Upper lobe of right lung (tissue), 1 donor: ENCODE measurements at regions not wholly inside any gene's neighbourhood (a gene's known extent, or its start where the extent isn't known, plus 50 kb on each side); places are given as distances from the start of the nearest gene placed in this dataset.
"Not testable (repeated sequence)": the region's sequence is repeated elsewhere in the genome, so short reads cannot be mapped to it uniquely, and the experiment has no call there.

Source experiments
- ATAC-seq: fragments of 200-7000 bp; cut with Tn5 transposase; one replicate; pipeline ENCODE4 v1.9.1; 2020; ENCODE audit warnings: mild to moderate bottlenecking, moderate library complexity
- DNase-seq: peaks from one replicate; pipeline ENCODE4 v3.0.0-alpha.2; 2020
- H3K27ac ChIP-seq: fragments of 200-600 bp; one replicate; pipeline ENCODE4 v1.8.0; 2022
- H3K27me3 ChIP-seq: fragments of 200-600 bp; one replicate; pipeline ENCODE4 v1.8.0; 2022; ENCODE audit warnings: mild to moderate bottlenecking
- H3K36me3 ChIP-seq: fragments of 200-600 bp; one replicate; pipeline ENCODE4 v1.8.0; 2022
- H3K4me1 ChIP-seq: fragments of 200-600 bp; one replicate; pipeline ENCODE4 v1.8.0; 2022
- H3K4me3 ChIP-seq: fragments of 200-600 bp; one replicate; pipeline ENCODE4 v1.8.0; 2022; ENCODE audit warnings: mild to moderate bottlenecking
- H3K9me3 ChIP-seq: fragments of 200-600 bp; one replicate; pipeline ENCODE4 v1.8.0; 2022
- intact Hi-C: fragments of 100-400 bp; cut with DNase I; formaldehyde crosslinking; loops from one replicate; pipeline ENCODE4 v1.11.0; 2022
- TF ChIP-seq, protein P1 (sequence below): fragments of 200-600 bp; IDR thresholded peaks from one replicate; pipeline ENCODE4 v1.8.0; 2022; ENCODE audit warnings: antibody characterized with exemption
- donor health status: DM: no; HTN: yes; CAD: no; lungs with severe emphysema.

DNA sequence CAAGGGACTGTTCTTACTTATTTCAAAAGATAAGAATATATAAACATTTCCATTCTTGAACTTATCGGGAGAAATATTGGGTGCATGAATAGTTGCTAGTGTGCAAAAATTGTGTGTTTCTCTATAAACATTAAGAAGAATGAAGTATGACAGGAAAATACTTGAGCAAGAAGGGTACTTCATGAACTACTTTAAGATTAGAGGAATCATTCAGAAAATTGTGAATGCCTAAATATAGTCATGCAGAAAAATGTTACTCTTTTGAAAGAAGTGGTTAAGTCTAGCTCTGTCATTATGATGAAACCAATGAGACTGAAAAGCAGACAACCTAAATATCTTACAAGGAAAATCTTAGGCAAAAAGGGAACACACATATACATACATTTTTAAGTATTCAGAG is 207.8 kb upstream of the PCDH18 start:
- TF ChIP-seq, protein P1, sequence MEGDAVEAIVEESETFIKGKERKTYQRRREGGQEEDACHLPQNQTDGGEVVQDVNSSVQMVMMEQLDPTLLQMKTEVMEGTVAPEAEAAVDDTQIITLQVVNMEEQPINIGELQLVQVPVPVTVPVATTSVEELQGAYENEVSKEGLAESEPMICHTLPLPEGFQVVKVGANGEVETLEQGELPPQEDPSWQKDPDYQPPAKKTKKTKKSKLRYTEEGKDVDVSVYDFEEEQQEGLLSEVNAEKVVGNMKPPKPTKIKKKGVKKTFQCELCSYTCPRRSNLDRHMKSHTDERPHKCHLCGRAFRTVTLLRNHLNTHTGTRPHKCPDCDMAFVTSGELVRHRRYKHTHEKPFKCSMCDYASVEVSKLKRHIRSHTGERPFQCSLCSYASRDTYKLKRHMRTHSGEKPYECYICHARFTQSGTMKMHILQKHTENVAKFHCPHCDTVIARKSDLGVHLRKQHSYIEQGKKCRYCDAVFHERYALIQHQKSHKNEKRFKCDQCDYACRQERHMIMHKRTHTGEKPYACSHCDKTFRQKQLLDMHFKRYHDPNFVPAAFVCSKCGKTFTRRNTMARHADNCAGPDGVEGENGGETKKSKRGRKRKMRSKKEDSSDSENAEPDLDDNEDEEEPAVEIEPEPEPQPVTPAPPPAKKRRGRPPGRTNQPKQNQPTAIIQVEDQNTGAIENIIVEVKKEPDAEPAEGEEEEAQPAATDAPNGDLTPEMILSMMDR = no peak
- H3K4me1 ChIP-seq = no peaks in the 10 kb centered on the region
- H3K4me3 ChIP-seq = no peak overlapping the region
- H3K27ac ChIP-seq = no peak overlapping the region
- intact Hi-C loops = no loop called here
- H3K27me3 ChIP-seq = no peaks in the 10 kb centered on the region
- DNase-seq (no peak), ATAC-seq (no peak)
- H3K9me3 ChIP-seq = no peaks in the 10 kb centered on the region
- H3K36me3 ChIP-seq = no peaks in the 10 kb centered on the region

DNA sequence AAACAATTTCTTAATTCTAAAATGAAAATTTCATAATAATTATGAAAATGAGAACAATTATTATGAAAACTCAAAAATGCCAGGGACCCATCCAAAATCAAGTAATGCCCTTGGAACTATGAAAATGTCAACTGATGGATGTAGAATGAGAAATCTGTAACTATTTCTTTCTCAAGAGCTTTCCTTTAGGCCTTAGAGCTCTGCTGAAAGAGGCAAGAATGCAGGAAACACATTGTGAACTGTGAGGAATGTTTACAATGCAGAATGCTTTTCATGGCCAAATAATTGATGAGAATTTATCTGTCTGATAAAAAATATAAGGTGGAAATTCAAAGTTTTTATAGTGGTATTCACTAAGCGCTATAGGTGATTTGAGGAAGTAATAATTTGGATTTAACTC is 207.1 kb upstream of the PCDH18 start:
- DNase-seq (no peak), ATAC-seq (no peak)
- no peak overlapping the region for H3K4me3 ChIP-seq
- H3K9me3 ChIP-seq = no peaks in the 10 kb centered on the region
- intact Hi-C loops = no loop called here
- TF ChIP-seq, protein P1 = no peak
- no peaks in the 10 kb centered on the region for H3K4me1 ChIP-seq
- no peaks in the 10 kb centered on the region for H3K36me3 ChIP-seq
- no peak overlapping the region for H3K27ac ChIP-seq
- H3K27me3 ChIP-seq = no peaks in the 10 kb centered on the region

DNA sequence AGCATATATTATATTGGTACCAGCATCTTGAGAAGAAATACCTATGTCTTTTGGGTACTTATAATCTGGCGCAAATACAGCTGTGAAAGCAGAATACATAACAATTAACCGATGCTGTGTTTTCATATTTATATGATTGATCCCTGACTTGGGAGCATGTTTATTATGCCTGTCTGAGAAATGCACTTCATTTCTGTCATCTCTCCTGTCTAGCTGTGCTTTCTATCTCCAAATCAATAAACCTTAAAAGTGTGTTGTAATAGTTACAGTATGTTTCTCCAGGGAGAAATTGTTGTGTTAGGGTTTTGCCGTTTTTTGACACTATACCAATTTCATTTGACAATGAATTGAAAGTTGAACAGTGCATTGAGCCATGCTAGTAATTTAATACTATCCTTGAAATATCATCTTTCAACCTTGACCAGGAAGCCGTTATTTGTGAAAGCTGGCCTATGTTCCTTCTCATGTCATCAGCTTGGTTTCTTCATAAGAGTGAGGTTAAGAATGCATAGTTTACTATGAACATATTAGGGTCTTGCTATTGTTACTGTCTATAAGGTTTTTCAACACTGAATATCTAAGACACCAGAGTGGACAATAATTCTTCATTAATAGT is 206.2 kb upstream of the PCDH18 start:
- no peaks in the 10 kb centered on the region for H3K36me3 ChIP-seq
- DNase-seq = no peak
- ATAC-seq = no peak
- no peak overlapping the region for H3K4me3 ChIP-seq
- no peaks in the 10 kb centered on the region for H3K27me3 ChIP-seq
- TF ChIP-seq, protein P1 = no peak
- no peaks in the 10 kb centered on the region for H3K4me1 ChIP-seq
- H3K27ac ChIP-seq = no peak overlapping the region
- no peaks in the 10 kb centered on the region for H3K9me3 ChIP-seq
- intact Hi-C loops = no loop called here

- no peaks in the 10 kb centered on the region for H3K4me1 ChIP-seq
- intact Hi-C loops = no loop called here
- H3K4me3 ChIP-seq = no peak overlapping the region
- H3K36me3 ChIP-seq = no peaks in the 10 kb centered on the region
- H3K9me3 ChIP-seq = no peaks in the 10 kb centered on the region
- DNase-seq (peak; percentile 20), ATAC-seq (peak; percentile 41)
- no peak overlapping the region for H3K27ac ChIP-seq
- no peaks in the 10 kb centered on the region for H3K27me3 ChIP-seq
- TF ChIP-seq, protein P1 = no peak
These were observed 203.3 kb upstream of the PCDH18 start for GRCh38 chr4:137735561-137736104.

DNA sequence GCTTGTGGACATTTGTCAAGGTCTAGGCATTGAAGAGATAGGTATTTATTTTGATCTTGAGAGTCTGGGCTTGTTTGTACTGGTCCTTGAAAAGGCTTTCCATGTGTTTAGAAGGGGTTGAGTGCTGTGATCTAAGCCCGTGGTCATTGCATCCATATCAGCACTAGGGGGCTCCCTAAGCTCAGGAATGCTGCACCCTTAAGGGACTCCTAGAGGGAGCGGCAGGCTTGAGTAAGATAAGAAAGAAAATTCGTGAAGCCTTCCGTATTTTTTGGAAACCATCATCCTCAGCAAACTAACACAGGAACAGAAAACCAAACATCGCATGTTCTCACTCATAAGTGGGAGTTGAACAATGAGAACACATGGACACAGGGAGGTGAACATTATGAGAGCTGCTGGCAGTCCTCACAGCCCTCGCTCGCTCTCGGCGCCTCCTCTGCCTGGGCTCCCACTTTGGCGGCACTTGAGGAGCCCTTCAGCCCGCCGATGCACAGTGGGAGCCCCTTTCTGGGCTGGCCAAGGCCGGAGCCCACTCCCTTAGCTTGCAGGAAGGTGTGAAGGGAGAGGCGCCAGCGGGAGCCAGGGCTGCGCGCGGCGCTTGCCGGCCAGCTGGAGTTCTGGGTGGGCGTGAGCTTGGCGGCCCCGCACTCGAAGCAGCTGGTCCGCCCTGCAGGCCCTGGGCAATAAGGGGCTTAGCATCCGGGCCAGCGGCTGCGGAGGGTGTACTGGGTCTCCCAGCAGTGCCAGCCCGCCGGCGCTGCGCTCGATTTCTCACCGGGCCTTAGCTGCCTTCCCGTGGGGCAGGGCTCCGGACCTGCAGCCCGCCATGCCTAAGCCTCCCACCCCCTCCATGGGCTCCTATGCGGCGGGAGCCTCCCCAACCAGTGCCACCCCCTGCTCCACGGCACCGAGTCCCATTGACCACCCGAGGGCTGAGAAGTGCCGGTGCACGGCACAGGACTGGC is 201.2 kb upstream of the PCDH18 start:
- ATAC-seq (peak; percentile 98), DNase-seq (peak; percentile 50)
- H3K27ac ChIP-seq, H3K4me3 ChIP-seq, H3K9me3 ChIP-seq, intact Hi-C loops, H3K27me3 ChIP-seq, H3K36me3 ChIP-seq, H3K4me1 ChIP-seq: not testable (repeated sequence)
- TF ChIP-seq, protein P1 = peak; percentile 48
